DOHH2 (cell line): ENCODE measurements at regions not wholly inside any gene's neighbourhood (a gene's known extent, or its start where the extent isn't known, plus 50 kb on each side); places are given as distances from the start of the nearest gene placed in this dataset.
"Not testable (repeated sequence)": the region's sequence is repeated elsewhere in the genome, so short reads cannot be mapped to it uniquely, and the experiment has no call there.

Source experiments
- H3F3A ChIP-seq: fragments of 200-600 bp; sonication (generic), shearing (Covaris generic); 2 replicates; pipeline ENCODE4 v1.6.0; 2016; ENCODE audit warnings: antibody characterized with exemption, mild to moderate bottlenecking; ENCODE audit not compliant: control insufficient read depth, insufficient read depth
- H3K27ac ChIP-seq: fragments of 200-600 bp; sonication (generic); 2 replicates; pipeline ENCODE4 v1.5.1; 2014; ENCODE audit warnings: low read depth, mild to moderate bottlenecking, low read length, moderate library complexity
- H3K27me3 ChIP-seq: fragments of 200-600 bp; sonication (generic); 2 replicates; pipeline ENCODE4 v1.6.1; 2014; ENCODE audit warnings: mild to moderate bottlenecking, low read length, mixed read lengths; ENCODE audit not compliant: control insufficient read depth
- H3K36me3 ChIP-seq: fragments of 200-600 bp; sonication (generic); 2 replicates; pipeline ENCODE4 v1.6.1; 2014; ENCODE audit warnings: mild to moderate bottlenecking, low read length, moderate library complexity, mixed read lengths; ENCODE audit not compliant: control insufficient read depth
- H3K4me1 ChIP-seq: fragments of 200-600 bp; sonication (generic); 2 replicates; pipeline ENCODE4 v1.6.1; 2014; ENCODE audit warnings: mild to moderate bottlenecking, low read length, mixed read lengths; ENCODE audit not compliant: control insufficient read depth
- H3K4me2 ChIP-seq: fragments of 200-600 bp; sonication (generic); 2 replicates; pipeline ENCODE4 v1.6.0; 2014; ENCODE audit warnings: mild to moderate bottlenecking, low read length, moderate library complexity
- H3K4me3 ChIP-seq: fragments of 200-600 bp; sonication (generic); 2 replicates; pipeline ENCODE4 v1.5.1; 2014; ENCODE audit warnings: mild to moderate bottlenecking, low read length, mixed read lengths
- H3K79me2 ChIP-seq: fragments of 200-600 bp; sonication (generic); 2 replicates; pipeline ENCODE4 v1.6.1; 2014; ENCODE audit warnings: mild to moderate bottlenecking, low read length, mixed read lengths; ENCODE audit not compliant: control insufficient read depth
- H3K9me2 ChIP-seq: fragments of 200-600 bp; sonication (generic); replicated peaks from 2 replicates; pipeline ENCODE4 v1.6.1; 2014; ENCODE audit warnings: mild to moderate bottlenecking, low read length, mixed read lengths; ENCODE audit not compliant: control insufficient read depth
- H3K9me3 ChIP-seq: fragments of 200-600 bp; sonication (generic); 2 replicates; pipeline ENCODE4 v1.6.1; 2014; ENCODE audit warnings: antibody characterized with exemption, low read length, mixed read lengths; ENCODE audit not compliant: control insufficient read depth, insufficient read depth
- H4K20me1 ChIP-seq: fragments of 200-600 bp; sonication (generic); 2 replicates; pipeline ENCODE4 v1.6.0; 2014; ENCODE audit warnings: low read depth, mild to moderate bottlenecking, antibody characterized with exemption, low read length, moderate library complexity; ENCODE audit not compliant: control insufficient read depth, insufficient read depth
- EZH2phosphoT487 ChIP-seq: fragments of 200-600 bp; sonication (generic); IDR thresholded peaks from 2 replicates; pipeline ENCODE4 v1.6.1; 2017; ENCODE audit warnings: borderline replicate concordance, mild to moderate bottlenecking, antibody characterized with exemption, low read length, moderate library complexity, mixed read lengths
- TF ChIP-seq, protein P1 (sequence below): fragments of 200-600 bp; sonication (generic); IDR thresholded peaks from one replicate; pipeline ENCODE4 v1.5.1; 2014; ENCODE audit warnings: antibody characterized with exemption, mild to moderate bottlenecking, low read depth, low read length; ENCODE audit not compliant: poor library complexity, severe bottlenecking

DNA sequence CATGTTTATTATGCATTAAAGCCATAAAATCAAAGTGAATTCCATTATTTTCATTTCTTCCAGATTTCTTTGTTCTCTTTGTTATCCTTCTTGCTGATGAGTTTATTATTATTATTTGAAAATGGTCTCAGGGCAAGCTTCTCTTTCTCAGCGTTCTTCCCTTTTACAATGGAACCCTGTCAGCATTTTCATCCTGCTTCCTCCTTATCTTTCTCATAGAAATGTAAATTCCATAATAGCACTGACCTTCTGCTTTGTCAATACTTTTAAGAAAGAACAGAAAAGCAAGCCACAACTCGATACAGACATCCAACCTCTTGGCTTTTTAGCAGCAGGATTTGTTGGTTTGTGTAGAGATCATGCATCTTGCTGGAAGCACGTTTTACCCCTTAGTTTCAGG, 114.0 kb upstream of the BASP1 start:
- H3K4me3 ChIP-seq: no peak overlapping the region
- H3K36me3 ChIP-seq: no peaks in the 10 kb centered on the region
- no peak overlapping the region for H3K27ac ChIP-seq
- TF ChIP-seq, protein P1, sequence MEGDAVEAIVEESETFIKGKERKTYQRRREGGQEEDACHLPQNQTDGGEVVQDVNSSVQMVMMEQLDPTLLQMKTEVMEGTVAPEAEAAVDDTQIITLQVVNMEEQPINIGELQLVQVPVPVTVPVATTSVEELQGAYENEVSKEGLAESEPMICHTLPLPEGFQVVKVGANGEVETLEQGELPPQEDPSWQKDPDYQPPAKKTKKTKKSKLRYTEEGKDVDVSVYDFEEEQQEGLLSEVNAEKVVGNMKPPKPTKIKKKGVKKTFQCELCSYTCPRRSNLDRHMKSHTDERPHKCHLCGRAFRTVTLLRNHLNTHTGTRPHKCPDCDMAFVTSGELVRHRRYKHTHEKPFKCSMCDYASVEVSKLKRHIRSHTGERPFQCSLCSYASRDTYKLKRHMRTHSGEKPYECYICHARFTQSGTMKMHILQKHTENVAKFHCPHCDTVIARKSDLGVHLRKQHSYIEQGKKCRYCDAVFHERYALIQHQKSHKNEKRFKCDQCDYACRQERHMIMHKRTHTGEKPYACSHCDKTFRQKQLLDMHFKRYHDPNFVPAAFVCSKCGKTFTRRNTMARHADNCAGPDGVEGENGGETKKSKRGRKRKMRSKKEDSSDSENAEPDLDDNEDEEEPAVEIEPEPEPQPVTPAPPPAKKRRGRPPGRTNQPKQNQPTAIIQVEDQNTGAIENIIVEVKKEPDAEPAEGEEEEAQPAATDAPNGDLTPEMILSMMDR: no peak
- TF ChIP-seq EZH2phosphoT487: no peak
- H3K9me2 ChIP-seq: no peaks in the 10 kb centered on the region
- H3K4me1 ChIP-seq: peaks cover under 1% of the 10 kb centered on the region; the same call in 1 of the 2 replicates
- H3F3A ChIP-seq: no peaks in the 10 kb centered on the region
- H3K4me2 ChIP-seq: no peak overlapping the region
- no peaks in the 10 kb centered on the region for H3K79me2 ChIP-seq
- no peaks in the 10 kb centered on the region for H3K9me3 ChIP-seq
- H3K27me3 ChIP-seq: no peaks in the 10 kb centered on the region
- H4K20me1 ChIP-seq: no peaks in the 10 kb centered on the region

DNA sequence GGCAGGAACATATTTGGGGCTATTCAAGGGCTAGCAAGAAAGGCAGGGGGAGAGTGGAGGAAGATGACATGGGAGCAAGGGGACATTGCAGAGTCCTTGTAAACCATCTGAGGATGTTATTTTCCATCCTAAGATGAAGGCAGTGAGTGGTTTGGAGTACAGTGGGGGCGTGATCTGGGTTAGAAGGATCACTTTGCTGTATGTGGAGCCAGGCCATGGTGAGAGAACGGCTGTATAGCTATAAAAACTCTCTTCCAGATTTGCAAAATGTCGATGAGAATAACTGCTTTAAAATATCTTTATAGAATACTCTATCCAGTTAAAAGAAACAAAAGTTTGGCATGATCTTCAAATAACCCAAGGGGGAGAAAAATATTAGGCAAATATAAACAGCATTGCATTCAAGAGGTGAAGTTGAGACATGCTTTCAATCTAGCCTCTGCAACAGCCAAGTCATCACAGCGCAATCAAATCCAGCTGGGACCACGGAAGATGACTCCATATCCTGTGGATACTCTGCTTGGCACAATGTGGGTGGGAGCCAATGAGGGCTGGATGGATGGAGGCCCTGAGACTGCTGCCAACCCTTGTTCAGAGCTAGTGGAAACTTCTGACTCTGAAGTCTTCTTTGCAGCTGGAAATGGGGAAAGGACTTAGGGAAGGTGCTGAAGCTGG, 111.5 kb upstream of the BASP1 start:
- Histone ChIP-seq H3F3A (peaks cover 7% of the 10 kb centered on the region), H3K27ac (no peak overlapping the region), H3K9me2 (no peaks in the 10 kb centered on the region), H3K4me1 (peaks cover 23% of the 10 kb centered on the region), H3K27me3 (no peaks in the 10 kb centered on the region), H4K20me1 (no peaks in the 10 kb centered on the region), H3K4me2 (no peak overlapping the region), H3K9me3 (no peaks in the 10 kb centered on the region), H3K79me2 (no peaks in the 10 kb centered on the region), H3K36me3 (no peaks in the 10 kb centered on the region), H3K4me3 (no peak overlapping the region)
- TF ChIP-seq, protein P1: no peak
- no peak for TF ChIP-seq EZH2phosphoT487

DNA sequence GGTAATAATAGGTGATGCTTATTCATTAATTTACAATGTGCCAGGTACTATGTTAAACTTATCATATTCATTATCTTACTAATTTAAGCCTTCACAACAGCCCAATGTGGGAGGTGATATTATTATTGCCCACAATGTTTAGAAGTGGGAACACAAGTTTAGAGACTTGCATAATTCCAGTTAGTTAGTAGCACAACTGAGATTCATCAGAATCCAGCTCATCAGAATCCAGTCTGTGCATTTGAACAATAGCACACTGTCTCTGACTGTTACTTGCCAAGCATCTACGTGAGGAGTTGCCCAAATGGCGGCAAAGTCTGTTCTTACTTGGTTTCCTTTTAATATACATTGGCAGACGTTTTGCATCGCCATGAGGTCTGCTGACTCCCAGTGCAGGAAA, 110.9 kb upstream of the BASP1 start:
- Histone ChIP-seq H3K9me2 (no peaks in the 10 kb centered on the region), H3F3A (peaks cover 7% of the 10 kb centered on the region), H3K4me3 (no peak overlapping the region), H3K27me3 (no peaks in the 10 kb centered on the region), H4K20me1 (no peaks in the 10 kb centered on the region), H3K79me2 (no peaks in the 10 kb centered on the region), H3K4me2 (no peak overlapping the region), H3K9me3 (no peaks in the 10 kb centered on the region), H3K27ac (no peak overlapping the region), H3K4me1 (peaks cover 29% of the 10 kb centered on the region), H3K36me3 (no peaks in the 10 kb centered on the region)
- TF ChIP-seq, protein P1: no peak

DNA sequence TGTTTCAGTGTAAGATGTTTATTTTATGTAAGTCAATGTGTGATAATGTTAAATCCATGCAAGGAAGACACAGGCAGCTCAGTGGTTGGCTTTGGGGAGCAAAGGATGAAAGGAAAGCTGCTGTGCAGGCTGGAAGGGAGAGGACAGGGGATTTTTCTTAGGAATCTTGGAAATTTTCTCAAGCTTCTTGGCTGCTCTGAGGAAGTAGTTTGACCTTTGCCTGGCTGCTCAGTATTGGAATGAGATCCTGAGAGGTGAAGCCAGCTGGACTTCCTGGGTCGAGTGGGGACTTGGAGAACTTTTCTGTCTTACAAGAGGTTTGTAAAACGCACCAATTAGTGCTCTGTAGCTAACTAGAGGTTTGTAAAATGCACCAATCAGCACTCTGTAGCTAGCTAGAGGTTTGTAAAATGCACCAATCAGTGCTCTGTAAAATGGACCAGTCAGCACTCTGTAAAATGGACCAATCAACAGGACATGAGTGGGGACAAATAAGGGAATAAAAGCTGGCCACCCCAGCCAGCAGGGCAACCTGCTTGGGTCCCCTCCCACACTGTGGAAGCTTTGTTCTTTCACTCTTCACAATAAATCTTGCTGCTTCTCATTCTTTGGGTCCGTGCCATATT, 105.2 kb upstream of the BASP1 start:
- not testable (repeated sequence) for H3K27me3 ChIP-seq, H3K4me2 ChIP-seq, H3K36me3 ChIP-seq, H3K4me3 ChIP-seq, H3K9me2 ChIP-seq, H3K9me3 ChIP-seq, H3F3A ChIP-seq, H3K27ac ChIP-seq, H3K79me2 ChIP-seq, H4K20me1 ChIP-seq
- peaks cover 33% of the 10 kb centered on the region for H3K4me1 ChIP-seq
